GM21526 (cell line): ENCODE measurements at regions not wholly inside any gene's neighbourhood (a gene's known extent, or its start where the extent isn't known, plus 50 kb on each side); places are given as distances from the start of the nearest gene placed in this dataset.

Experiments
- ATAC-seq: cut with Tn5 transposase; IDR thresholded peaks from one replicate; pipeline ENCODE4 v1.9.1; 2021; ENCODE audit warnings: moderate library complexity; ENCODE audit not compliant: unreplicated experiment, low FRiP score

DNA sequence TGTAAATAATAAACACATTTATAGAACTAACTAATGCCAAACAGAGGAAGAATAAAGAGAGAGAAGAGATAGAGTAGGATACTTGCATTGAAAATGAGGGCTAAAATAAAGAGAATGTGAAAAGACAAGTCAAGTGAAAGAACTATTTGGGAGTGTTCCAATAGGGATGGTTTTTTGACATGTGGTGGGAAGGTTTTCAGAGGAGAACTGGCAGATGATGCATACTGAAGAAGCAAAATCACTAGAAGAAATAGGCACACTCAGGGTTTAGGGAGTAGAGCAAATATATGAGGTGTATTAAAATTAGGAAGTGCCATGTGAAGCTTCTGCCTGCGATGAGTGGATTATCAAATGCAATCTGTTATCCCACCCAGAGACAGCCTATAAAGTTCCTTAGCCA lies 744.8 kb downstream of the REEP3 start:
- no peak for ATAC-seq

- no peak for ATAC-seq
These were observed 750.3 kb downstream of the REEP3 start for GRCh38 chr10:64271508-64271907.

- no peak for ATAC-seq
These were observed 750.8 kb downstream of the REEP3 start for GRCh38 chr10:64271983-64272382.

- no peak for ATAC-seq
These were observed 753.8 kb downstream of the REEP3 start for GRCh38 chr10:64275001-64275400.

- ATAC-seq: no peak
These were observed 754.6 kb downstream of the REEP3 start for GRCh38 chr10:64275774-64276173.

GRCh38 chr10:64277536-64277935 lies 756.3 kb downstream of the REEP3 start:
- ATAC-seq: no peak

GRCh38 chr10:64283621-64284020 lies 762.4 kb downstream of the REEP3 start:
- no peak for ATAC-seq

- no peak for ATAC-seq
These were observed 765.3 kb downstream of the REEP3 start for GRCh38 chr10:64286533-64286932.

- ATAC-seq: no peak
These were observed 767.2 kb downstream of the REEP3 start for GRCh38 chr10:64288404-64288803.

GRCh38 chr10:64303566-64303965 lies 782.4 kb downstream of the REEP3 start:
- ATAC-seq: no peak

- no peak for ATAC-seq
These were observed 785.6 kb downstream of the REEP3 start for GRCh38 chr10:64306729-64307327.

DNA sequence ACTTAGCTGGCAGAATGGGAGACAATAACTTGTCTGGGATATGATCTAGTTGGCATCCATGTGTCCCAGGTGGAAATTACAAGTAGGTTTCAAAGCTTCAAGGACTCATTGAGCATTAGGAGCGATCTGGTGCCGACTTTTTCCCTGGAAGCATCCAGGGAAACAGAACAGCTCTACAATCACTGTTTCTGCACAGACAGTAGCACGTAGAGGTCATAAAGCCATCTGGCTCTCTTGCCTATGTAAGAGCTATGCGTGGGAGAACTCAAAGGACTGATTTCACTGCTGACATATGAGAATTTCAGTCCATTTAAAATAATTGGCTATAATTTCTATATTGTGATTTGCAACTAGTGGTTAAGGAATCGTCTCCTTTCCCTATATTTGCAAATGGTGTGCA lies 791.7 kb downstream of the REEP3 start:
- no peak for ATAC-seq

GRCh38 chr10:64313967-64314366 lies 792.8 kb downstream of the REEP3 start:
- ATAC-seq: no peak

DNA sequence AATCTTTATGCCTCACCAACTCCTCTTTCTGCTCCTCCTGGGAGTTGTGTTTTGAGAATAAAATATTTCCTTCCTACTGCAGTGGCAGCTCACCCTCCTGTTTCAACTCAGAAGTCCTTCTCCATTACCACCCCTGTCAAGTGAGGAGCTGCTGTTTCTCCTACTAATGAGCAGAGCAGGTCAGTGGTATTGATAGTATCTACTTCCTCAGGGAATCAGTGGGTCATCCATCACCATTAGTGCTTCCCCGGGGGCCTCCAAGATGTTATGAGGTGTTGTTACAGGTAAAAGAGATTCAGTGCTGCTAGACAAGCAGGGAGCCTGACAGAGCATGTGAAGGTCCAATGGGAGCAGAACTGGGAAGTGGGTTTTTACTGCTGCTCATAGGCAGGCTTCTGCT lies 795.2 kb downstream of the REEP3 start:
- ATAC-seq: no peak

DNA sequence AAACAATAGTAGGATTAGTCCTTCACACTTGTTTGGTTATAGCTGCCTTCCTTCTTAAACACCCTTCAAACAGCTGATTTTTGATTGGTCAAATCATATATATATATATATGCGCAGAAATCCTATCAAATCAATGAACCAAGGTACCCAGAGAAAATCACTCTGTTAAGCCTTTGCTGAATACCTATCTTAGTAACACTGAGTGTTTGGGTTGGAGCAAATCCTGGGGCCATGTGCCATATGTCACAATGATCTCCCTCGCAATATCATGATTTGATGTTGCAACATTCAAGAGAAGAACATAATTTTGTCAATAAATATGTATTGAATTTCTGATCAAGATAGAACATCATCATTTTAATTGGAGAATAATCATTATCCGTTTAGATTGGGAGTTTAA lies 795.6 kb downstream of the REEP3 start:
- ATAC-seq: no peak

GRCh38 chr10:64320448-64320847 lies 799.2 kb downstream of the REEP3 start:
- ATAC-seq: no peak

GRCh38 chr10:64329510-64329909 lies 808.3 kb downstream of the REEP3 start:
- no peak for ATAC-seq

- no peak for ATAC-seq
These were observed 811.4 kb downstream of the REEP3 start for GRCh38 chr10:64332551-64332950.

DNA sequence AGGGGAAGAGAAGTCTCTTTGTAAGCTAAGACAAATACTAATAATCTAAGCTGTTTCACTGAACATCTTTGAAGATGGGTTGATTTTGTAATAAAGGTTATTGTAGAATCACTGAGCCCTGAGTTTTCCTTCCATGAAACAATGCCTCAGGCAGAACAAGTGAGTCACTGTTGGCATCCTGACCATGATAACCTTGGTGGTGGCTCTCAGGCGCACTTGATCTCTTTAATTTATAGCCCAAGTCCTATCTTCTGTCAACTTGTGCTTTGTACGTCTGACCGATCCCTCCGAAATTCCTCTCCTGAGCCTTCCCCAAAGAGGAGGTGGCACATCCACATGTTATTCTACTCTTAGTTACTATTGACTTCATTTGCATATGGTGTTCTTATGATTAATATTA lies 812.9 kb downstream of the REEP3 start:
- ATAC-seq: no peak

- ATAC-seq: no peak
These were observed 823.0 kb downstream of the REEP3 start for GRCh38 chr10:64344211-64344610.

DNA sequence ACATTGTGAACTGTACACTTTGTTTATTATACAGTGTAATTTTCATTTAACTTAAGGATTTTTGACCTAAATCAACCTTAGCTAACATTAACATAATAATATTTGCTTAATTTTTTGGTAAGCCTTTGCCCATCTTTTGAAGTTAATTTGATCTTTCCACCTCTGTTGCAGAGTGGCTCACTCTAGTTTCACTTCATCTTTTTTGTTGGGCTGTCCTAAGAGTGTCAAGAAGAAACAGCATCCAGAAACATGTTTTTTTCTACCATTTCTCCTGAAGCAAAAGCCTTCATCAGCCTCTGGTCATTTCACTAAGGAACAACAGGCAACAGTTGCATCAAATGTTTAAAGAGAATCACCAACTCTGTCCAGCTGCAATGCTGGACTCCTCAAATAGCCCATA lies 824.7 kb downstream of the REEP3 start:
- ATAC-seq: no peak

GRCh38 chr10:64346389-64346788 lies 825.2 kb downstream of the REEP3 start:
- ATAC-seq: no peak

DNA sequence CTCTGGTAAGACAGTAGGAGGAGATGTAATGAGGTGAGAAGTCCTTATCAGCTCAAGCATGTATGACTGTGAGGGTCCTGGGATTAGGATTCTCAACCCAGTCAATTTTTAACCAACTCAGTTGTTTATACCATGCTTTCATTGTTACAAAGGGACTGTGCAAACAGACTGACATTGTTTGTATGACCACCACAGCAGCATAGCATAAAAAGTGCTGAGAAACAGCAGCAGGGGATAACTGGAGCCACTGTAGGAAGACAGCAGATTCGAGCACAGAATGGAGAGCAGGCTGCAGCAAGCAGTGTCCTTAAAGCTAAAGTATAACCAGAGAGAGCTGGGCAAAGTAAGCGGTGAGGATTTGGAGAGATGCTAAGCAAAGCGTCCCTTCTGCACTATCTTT lies 829.5 kb downstream of the REEP3 start:
- no peak for ATAC-seq
